Ascending aorta (tissue), 2 donors: ENCODE measurements at regions not wholly inside any gene's neighbourhood (a gene's known extent, or its start where the extent isn't known, plus 50 kb on each side); places are given as distances from the start of the nearest gene placed in this dataset.

Source experiments
- DNase-seq, 2 donors: peaks; one replicate each; pipeline ENCODE4 v3.0.0-alpha.2; 2019; ENCODE audit warnings: low spot score in 2 of 2
- H3K27ac ChIP-seq, 2 donors: fragments of 200-600 bp; sonication (generic); one replicate each; pipeline ENCODE4 v1.5.1; 2016 to 2017; ENCODE audit warnings: mild to moderate bottlenecking in 1 of 2
- H3K27me3 ChIP-seq: fragments of 200-600 bp; sonication (generic); one replicate; pipeline ENCODE4 v1.5.1; 2017
- H3K36me3 ChIP-seq, 2 donors: fragments of 200-600 bp; sonication (generic); one replicate each; pipeline ENCODE4 v1.5.1; 2016
- H3K4me1 ChIP-seq, 2 donors: fragments of 200-600 bp; sonication (generic); one replicate each; pipeline ENCODE4 v1.5.1; 2016 to 2017; ENCODE audit warnings: mild to moderate bottlenecking in 1 of 2
- H3K4me3 ChIP-seq, 2 donors: fragments of 200-600 bp; sonication (generic); one replicate each; pipeline ENCODE4 v1.5.1; 2016 to 2017; ENCODE audit warnings: mild to moderate bottlenecking in 1 of 2
- H3K9me3 ChIP-seq, 2 donors: fragments of 200-600 bp; sonication (generic); one replicate each; pipeline ENCODE4 v1.5.1; 2016
- intact Hi-C: fragments of 100-400 bp; cut with DNase I; formaldehyde crosslinking; loops from one replicate; pipeline ENCODE4 v1.15.1; 2023
- TF ChIP-seq, protein P1 (sequence below), 3 experiments: fragments of 200-600 bp in 2 of 3; fragments of 450-650 bp in 1 of 3; sonication (generic) in 2 of 3; IDR thresholded peaks; one replicate each; pipeline ENCODE4 v1.5.1; 2016 to 2019; ENCODE audit warnings: antibody characterized with exemption in 3 of 3, mild to moderate bottlenecking in 1 of 3, moderate library complexity in 1 of 3

DNA sequence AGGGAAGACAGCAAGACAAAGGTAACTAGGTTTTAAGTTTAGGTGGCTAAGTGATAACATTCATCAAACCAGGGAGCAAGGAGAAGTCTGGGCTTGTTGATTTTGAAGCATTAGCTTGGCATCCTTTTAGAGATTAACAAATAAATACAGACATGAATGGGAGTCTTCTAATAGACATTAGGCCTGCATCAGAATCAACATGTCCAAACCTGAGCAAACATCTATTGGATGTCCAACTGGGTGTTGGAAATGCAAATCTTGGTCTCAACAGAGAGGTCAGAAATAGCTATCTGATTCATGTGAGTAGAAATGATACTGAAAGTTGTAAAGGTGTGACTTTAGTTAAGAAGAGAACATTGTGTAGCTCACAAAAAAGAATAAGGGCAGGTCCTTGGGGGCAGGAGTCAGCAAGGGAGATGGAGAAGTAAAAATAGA, 85.5 kb upstream of the RND3 start:
- no peaks in the 10 kb centered on the region for H3K27me3 ChIP-seq
- no peaks in the 10 kb centered on the region for H3K4me1 ChIP-seq
- no peaks in the 10 kb centered on the region for H3K9me3 ChIP-seq
- DNase-seq: no peak
- TF ChIP-seq, protein P1, sequence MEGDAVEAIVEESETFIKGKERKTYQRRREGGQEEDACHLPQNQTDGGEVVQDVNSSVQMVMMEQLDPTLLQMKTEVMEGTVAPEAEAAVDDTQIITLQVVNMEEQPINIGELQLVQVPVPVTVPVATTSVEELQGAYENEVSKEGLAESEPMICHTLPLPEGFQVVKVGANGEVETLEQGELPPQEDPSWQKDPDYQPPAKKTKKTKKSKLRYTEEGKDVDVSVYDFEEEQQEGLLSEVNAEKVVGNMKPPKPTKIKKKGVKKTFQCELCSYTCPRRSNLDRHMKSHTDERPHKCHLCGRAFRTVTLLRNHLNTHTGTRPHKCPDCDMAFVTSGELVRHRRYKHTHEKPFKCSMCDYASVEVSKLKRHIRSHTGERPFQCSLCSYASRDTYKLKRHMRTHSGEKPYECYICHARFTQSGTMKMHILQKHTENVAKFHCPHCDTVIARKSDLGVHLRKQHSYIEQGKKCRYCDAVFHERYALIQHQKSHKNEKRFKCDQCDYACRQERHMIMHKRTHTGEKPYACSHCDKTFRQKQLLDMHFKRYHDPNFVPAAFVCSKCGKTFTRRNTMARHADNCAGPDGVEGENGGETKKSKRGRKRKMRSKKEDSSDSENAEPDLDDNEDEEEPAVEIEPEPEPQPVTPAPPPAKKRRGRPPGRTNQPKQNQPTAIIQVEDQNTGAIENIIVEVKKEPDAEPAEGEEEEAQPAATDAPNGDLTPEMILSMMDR (IDR thresholded peaks at IDR 0.05): no peak
- H3K27ac ChIP-seq: no peak overlapping the region
- H3K36me3 ChIP-seq: no peaks in the 10 kb centered on the region
- no peak overlapping the region for H3K4me3 ChIP-seq
- intact Hi-C loops: no loop called here

DNA sequence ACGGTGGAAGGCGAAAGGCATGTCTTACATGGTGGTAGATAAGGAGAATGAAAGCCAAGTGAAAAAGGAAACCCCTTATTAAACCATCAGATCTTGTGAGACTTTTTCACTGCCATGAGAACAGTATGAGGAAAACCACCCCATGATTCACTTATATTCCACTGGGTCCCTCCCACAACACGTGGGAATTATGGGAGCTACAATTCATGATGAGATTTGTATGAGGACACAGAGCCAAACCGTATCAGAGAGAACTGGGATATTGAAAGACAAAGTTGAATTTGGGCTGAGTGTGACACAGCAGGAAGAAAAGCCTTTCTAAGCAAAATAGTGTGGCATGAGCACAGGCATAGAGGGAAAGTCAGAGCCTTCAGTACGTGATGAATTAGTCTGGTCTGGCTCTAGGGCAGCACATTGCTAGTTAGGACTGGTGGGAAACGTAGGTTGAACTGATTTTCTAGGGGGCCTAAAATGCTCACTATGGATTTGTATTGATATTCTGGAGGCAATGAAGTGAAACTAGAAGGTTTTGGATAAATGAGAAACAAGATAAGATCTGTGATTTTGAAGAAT, 84.8 kb upstream of the RND3 start:
- TF ChIP-seq, protein P1 (IDR thresholded peaks at IDR 0.05): no peak
- no peak overlapping the region for H3K4me3 ChIP-seq
- intact Hi-C loops: no loop called here
- H3K36me3 ChIP-seq: no peaks in the 10 kb centered on the region
- no peak overlapping the region for H3K27ac ChIP-seq
- no peaks in the 10 kb centered on the region for H3K9me3 ChIP-seq
- no peak for DNase-seq
- H3K27me3 ChIP-seq: no peaks in the 10 kb centered on the region
- H3K4me1 ChIP-seq: no peaks in the 10 kb centered on the region

DNA sequence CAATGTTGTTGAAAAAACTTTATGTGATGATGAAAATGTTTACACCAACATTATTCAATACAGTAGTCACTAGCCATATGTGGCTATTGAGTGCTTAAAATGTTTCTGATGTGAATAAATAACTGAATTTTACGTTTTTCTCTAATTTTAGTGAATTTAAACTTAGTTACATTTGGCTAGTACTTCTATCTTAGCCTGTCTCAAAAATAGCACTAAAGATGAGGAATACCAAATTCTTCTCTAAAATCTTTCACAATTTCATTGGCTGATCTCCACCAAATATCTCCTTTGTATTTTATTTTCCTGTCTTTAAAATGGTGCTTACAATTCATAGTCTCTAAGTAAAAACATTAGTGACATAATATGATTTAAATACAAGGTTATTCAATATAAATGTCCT, 83.7 kb upstream of the RND3 start:
- Histone ChIP-seq H3K4me1 (no peaks in the 10 kb centered on the region), H3K27me3 (no peaks in the 10 kb centered on the region), H3K27ac (no peak overlapping the region), H3K36me3 (no peaks in the 10 kb centered on the region), H3K9me3 (no peaks in the 10 kb centered on the region), H3K4me3 (no peak overlapping the region)
- DNase-seq: no peak
- TF ChIP-seq, protein P1 (IDR thresholded peaks at IDR 0.05): no peak
- intact Hi-C loops: no loop called here

DNA sequence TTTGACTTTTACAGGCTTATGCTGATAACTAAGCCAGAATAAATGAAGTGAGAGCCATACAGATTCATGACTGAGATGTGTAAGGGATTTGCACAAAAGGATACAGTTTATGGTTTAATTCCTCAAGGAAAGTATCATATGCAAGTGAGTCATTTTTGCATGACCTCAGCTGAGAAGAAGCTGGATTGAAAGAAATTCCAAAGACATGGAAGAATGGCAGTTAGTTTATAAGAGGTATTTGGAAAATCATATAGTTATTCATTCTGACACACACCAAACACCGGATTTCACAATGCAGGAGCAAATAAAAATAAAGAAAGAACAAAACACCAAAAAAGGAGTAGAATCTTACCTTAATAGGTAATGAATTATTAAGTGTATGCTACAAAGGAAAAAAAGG, 83.2 kb upstream of the RND3 start:
- no peaks in the 10 kb centered on the region for H3K27me3 ChIP-seq
- TF ChIP-seq, protein P1 (IDR thresholded peaks at IDR 0.05): no peak
- no peak overlapping the region for H3K4me3 ChIP-seq
- H3K4me1 ChIP-seq: no peaks in the 10 kb centered on the region
- no peaks in the 10 kb centered on the region for H3K9me3 ChIP-seq
- no peak overlapping the region for H3K27ac ChIP-seq
- no peak for DNase-seq
- H3K36me3 ChIP-seq: no peaks in the 10 kb centered on the region
- intact Hi-C loops: no loop called here

DNA sequence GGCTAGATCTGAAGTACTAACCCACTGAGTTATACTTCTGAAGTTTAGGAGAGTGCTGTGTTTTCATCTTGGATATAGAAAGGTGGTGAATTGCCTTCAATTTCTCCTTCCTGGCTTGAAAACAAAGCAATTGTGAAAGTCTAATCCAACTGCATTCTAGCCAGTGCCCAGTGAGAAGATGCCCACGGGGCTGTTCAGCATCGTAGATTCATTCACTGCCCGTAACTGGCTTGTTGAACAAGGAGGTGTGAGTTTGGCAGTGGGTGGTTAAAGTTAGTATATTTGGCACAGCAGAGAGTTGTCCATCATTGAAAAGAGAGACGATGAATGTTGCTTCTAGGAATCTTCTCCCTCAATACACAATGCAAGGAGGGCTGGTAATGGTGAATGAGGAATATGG, 82.3 kb upstream of the RND3 start:
- H3K9me3 ChIP-seq: no peaks in the 10 kb centered on the region
- H3K4me3 ChIP-seq: no peak overlapping the region
- no peak for DNase-seq
- TF ChIP-seq, protein P1 (IDR thresholded peaks at IDR 0.05): no peak
- no peaks in the 10 kb centered on the region for H3K4me1 ChIP-seq
- H3K36me3 ChIP-seq: no peaks in the 10 kb centered on the region
- H3K27ac ChIP-seq: no peak overlapping the region
- H3K27me3 ChIP-seq: no peaks in the 10 kb centered on the region
- intact Hi-C loops: no loop called here

DNA sequence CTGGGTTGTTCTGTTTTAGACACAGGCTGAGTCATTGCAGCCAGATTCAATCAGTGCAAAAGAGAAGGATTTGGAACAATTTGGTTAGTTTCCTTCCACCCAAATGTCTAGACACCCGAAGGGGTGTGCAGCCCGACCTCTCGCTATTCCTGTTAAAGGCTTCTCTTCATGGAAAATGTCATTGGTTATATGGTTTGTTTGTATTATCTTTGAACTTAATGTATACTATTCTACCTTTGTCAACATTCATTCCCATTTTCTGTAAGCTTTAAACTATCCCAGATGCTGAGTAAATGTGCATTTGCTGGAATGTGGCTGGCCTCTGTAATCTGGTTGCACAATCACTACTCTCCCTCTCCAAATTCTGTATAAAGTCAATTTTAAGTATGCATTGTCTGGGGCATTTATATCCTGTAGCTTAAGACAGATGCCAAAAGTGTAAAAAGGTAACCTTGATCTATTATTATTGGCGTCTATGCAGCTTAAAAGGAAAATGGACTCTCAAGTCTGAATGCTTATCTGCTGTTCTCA, 80.4 kb upstream of the RND3 start:
- no peak for DNase-seq

More for the DNA sequence above, 80.4 kb upstream of the RND3 start:
- H3K4me1 ChIP-seq: no peaks in the 10 kb centered on the region
- no peak overlapping the region for H3K27ac ChIP-seq
- no peaks in the 10 kb centered on the region for H3K27me3 ChIP-seq
- H3K36me3 ChIP-seq: no peaks in the 10 kb centered on the region
- intact Hi-C loops: no loop called here
- no peaks in the 10 kb centered on the region for H3K9me3 ChIP-seq
- TF ChIP-seq, protein P1 (IDR thresholded peaks at IDR 0.05): no peak
- H3K4me3 ChIP-seq: no peak overlapping the region
